ENCODE measurements at regions not wholly inside any gene's neighbourhood (a gene's known extent, or its start where the extent isn't known, plus 50 kb on each side); places are given as distances from the start of the nearest gene placed in this dataset.

- H3K27ac Mint-ChIP-seq = no peak overlapping the region
- H3K27me3 Mint-ChIP-seq = peaks cover 4% of the 10 kb centered on the region
- no peaks in the 10 kb centered on the region for H3K4me1 Mint-ChIP-seq (ENCODE audit: low read depth)
- H3K4me3 Mint-ChIP-seq = no peak overlapping the region
- H3K36me3 Mint-ChIP-seq = no peaks in the 10 kb centered on the region
- H3K9me3 Mint-ChIP-seq (ENCODE audit: low read depth) = no peaks in the 10 kb centered on the region
Observed at GRCh38 chr16:80447241-80447640, 93.6 kb upstream of the DYNLRB2 start.

GRCh38 chr16:80442779-80443178, 98.0 kb upstream of the DYNLRB2 start:
- Mint-ChIP-seq H3K4me3 (no peak overlapping the region), H3K36me3 (no peaks in the 10 kb centered on the region), H3K9me3 (ENCODE audit: low read depth) (no peaks in the 10 kb centered on the region), H3K27ac (no peak overlapping the region), H3K4me1 (ENCODE audit: low read depth) (peaks cover 2% of the 10 kb centered on the region), H3K27me3 (peaks cover 4% of the 10 kb centered on the region)

- H3K27me3 Mint-ChIP-seq = peaks cover 4% of the 10 kb centered on the region
- H3K4me3 Mint-ChIP-seq = no peak overlapping the region
- no peak overlapping the region for H3K27ac Mint-ChIP-seq
- H3K4me1 Mint-ChIP-seq (ENCODE audit: low read depth) = peaks cover 2% of the 10 kb centered on the region
- no peaks in the 10 kb centered on the region for H3K9me3 Mint-ChIP-seq (ENCODE audit: low read depth)
- H3K36me3 Mint-ChIP-seq = no peaks in the 10 kb centered on the region
Observed at GRCh38 chr16:80441935-80442334, 98.9 kb upstream of the DYNLRB2 start.

GRCh38 chr16:80440667-80441066, 100.1 kb upstream of the DYNLRB2 start:
- no peak overlapping the region for H3K27ac Mint-ChIP-seq
- no peaks in the 10 kb centered on the region for H3K36me3 Mint-ChIP-seq
- peaks cover 4% of the 10 kb centered on the region for H3K27me3 Mint-ChIP-seq
- no peaks in the 10 kb centered on the region for H3K9me3 Mint-ChIP-seq (ENCODE audit: low read depth)
- H3K4me3 Mint-ChIP-seq = no peak overlapping the region
- peaks cover 2% of the 10 kb centered on the region for H3K4me1 Mint-ChIP-seq (ENCODE audit: low read depth)

- Mint-ChIP-seq H3K9me3 (ENCODE audit: low read depth) (no peaks in the 10 kb centered on the region), H3K27ac (no peak overlapping the region), H3K4me1 (ENCODE audit: low read depth) (peaks cover 2% of the 10 kb centered on the region), H3K36me3 (no peaks in the 10 kb centered on the region), H3K27me3 (peaks cover 9% of the 10 kb centered on the region), H3K4me3 (no peak overlapping the region)
Observed at GRCh38 chr16:80437707-80438106, 103.1 kb upstream of the DYNLRB2 start.

- Mint-ChIP-seq H3K27ac (no peak overlapping the region), H3K4me3 (no peak overlapping the region), H3K4me1 (ENCODE audit: low read depth) (peaks cover 2% of the 10 kb centered on the region), H3K36me3 (no peaks in the 10 kb centered on the region), H3K27me3 (peaks cover 14% of the 10 kb centered on the region), H3K9me3 (ENCODE audit: low read depth) (no peaks in the 10 kb centered on the region)
Observed at GRCh38 chr16:80436510-80436909, 104.3 kb upstream of the DYNLRB2 start.

- no peak overlapping the region for H3K27ac Mint-ChIP-seq
- peaks cover 14% of the 10 kb centered on the region for H3K27me3 Mint-ChIP-seq
- no peaks in the 10 kb centered on the region for H3K36me3 Mint-ChIP-seq
- no peaks in the 10 kb centered on the region for H3K4me1 Mint-ChIP-seq (ENCODE audit: low read depth)
- no peaks in the 10 kb centered on the region for H3K9me3 Mint-ChIP-seq (ENCODE audit: low read depth)
- no peak overlapping the region for H3K4me3 Mint-ChIP-seq
Observed at GRCh38 chr16:80433623-80434022, 107.2 kb upstream of the DYNLRB2 start.

DNA sequence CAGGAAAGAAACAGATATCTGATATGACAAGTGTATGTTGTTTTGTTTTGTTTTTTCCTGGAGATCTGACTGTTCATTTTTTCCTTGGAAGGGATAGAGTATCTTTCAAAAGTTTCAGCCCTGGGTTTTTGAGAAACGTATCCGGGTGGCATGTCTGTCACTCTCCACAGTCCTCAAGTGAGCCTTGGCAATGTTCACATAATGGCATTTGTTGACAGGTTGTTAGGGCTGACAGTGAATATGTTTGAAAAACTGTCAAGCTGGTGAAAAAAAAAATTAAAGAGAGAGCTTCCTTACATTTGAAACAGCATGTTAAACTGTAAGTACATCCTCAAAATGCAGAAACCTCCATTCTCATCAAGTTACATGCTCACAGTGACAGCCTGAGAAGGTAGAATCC, 113.0 kb upstream of the DYNLRB2 start:
- Mint-ChIP-seq H3K9me3 (ENCODE audit: low read depth) (no peaks in the 10 kb centered on the region), H3K36me3 (no peaks in the 10 kb centered on the region), H3K4me1 (ENCODE audit: low read depth) (no peaks in the 10 kb centered on the region), H3K27me3 (peaks cover 17% of the 10 kb centered on the region), H3K4me3 (no peak overlapping the region), H3K27ac (no peak overlapping the region)

GRCh38 chr16:80418517-80419355, 122.1 kb upstream of the DYNLRB2 start:
- no peak overlapping the region for H3K4me3 Mint-ChIP-seq
- H3K27me3 Mint-ChIP-seq = peaks cover 12% of the 10 kb centered on the region
- no peak overlapping the region for H3K27ac Mint-ChIP-seq
- H3K36me3 Mint-ChIP-seq = no peaks in the 10 kb centered on the region
- no peaks in the 10 kb centered on the region for H3K4me1 Mint-ChIP-seq (ENCODE audit: low read depth)
- no peaks in the 10 kb centered on the region for H3K9me3 Mint-ChIP-seq (ENCODE audit: low read depth)

DNA sequence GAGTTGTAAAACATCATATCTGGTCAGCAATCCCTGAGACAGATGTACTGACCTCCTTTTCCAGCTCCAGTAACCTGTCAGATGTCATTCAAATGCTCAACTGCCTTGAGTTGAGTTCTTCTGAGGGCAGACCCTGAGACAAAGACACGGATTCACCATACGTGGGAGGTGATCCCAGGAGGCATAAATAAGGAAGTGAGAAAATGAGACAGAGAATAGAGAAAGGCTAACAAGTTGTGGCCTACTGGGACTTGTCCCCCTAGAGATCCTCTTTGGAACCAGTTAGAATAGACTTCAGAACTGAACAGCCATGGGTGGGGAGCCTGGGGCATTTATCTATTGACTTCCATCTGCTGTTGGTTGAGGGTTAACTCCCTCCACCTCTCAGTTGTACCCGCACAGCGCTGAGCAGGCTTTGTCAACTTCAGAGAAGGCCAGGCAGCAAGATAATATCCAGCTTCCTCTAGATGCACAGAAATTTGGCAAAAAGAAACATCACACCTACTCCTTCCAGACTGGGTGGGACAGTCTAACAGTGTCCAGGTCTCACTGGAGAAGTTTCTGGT, 123.0 kb upstream of the DYNLRB2 start:
- peaks cover 8% of the 10 kb centered on the region for H3K27me3 Mint-ChIP-seq
- H3K9me3 Mint-ChIP-seq (ENCODE audit: low read depth) = no peaks in the 10 kb centered on the region
- H3K4me3 Mint-ChIP-seq = no peak overlapping the region
- no peak overlapping the region for H3K27ac Mint-ChIP-seq
- no peaks in the 10 kb centered on the region for H3K4me1 Mint-ChIP-seq (ENCODE audit: low read depth)
- no peaks in the 10 kb centered on the region for H3K36me3 Mint-ChIP-seq

DNA sequence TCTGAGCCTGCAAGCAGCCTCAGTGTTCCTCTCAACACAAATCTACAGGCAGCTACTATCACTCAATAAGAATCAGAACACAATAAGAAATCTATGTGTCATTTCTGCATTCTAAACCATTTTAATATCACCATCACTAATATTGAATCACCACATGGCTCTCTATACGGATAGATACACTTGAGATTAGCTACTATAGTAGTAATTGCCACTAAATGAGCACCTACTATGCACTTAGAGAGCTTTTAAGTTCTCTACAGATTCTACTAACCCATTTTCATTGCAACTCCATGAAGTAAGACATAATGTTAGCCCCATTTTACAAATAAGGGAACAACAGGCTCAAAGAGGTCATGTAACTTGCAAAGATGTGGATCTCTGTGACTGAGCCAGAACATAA, 132.8 kb upstream of the DYNLRB2 start:
- Mint-ChIP-seq H3K4me3 (no peak overlapping the region), H3K9me3 (ENCODE audit: low read depth) (no peaks in the 10 kb centered on the region), H3K36me3 (no peaks in the 10 kb centered on the region), H3K27ac (no peak overlapping the region), H3K4me1 (ENCODE audit: low read depth) (no peaks in the 10 kb centered on the region), H3K27me3 (peaks cover 10% of the 10 kb centered on the region)

- H3K9me3 Mint-ChIP-seq (ENCODE audit: low read depth) = no peaks in the 10 kb centered on the region
- H3K4me3 Mint-ChIP-seq = no peak overlapping the region
- no peaks in the 10 kb centered on the region for H3K4me1 Mint-ChIP-seq (ENCODE audit: low read depth)
- peaks cover 10% of the 10 kb centered on the region for H3K27me3 Mint-ChIP-seq
- H3K27ac Mint-ChIP-seq = no peak overlapping the region
- H3K36me3 Mint-ChIP-seq = no peaks in the 10 kb centered on the region
Observed at GRCh38 chr16:80407265-80407987, 133.4 kb upstream of the DYNLRB2 start.

DNA sequence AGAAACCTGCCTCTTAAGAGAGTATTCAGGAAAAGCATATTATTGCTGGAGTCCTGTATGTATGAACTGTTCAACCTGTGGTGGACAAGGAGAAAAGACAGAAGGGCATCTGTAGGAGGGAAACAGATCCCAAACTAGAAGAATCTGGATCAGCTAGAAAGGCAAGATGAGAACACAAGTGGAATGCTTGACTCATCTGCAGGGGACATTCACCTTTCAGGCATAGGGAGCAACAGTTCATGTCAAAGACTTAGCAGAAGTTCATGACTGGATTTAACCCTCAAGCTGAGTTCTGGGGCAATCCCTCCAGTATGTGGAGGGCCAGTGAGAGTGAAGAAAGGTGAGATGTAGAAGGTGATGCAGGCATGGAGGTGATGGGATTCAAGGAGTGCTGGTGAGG, 135.9 kb upstream of the DYNLRB2 start:
- Mint-ChIP-seq H3K9me3 (ENCODE audit: low read depth) (no peaks in the 10 kb centered on the region), H3K27me3 (peaks cover 12% of the 10 kb centered on the region)

GRCh38 chr16:80403894-80404293, 136.9 kb upstream of the DYNLRB2 start:
- no peaks in the 10 kb centered on the region for H3K9me3 Mint-ChIP-seq (ENCODE audit: low read depth)
- H3K27me3 Mint-ChIP-seq = peaks cover 12% of the 10 kb centered on the region
- H3K36me3 Mint-ChIP-seq = no peaks in the 10 kb centered on the region

More for the DNA sequence above, 135.9 kb upstream of the DYNLRB2 start:
- H3K27ac Mint-ChIP-seq = no peak overlapping the region
- no peak overlapping the region for H3K4me3 Mint-ChIP-seq
- no peaks in the 10 kb centered on the region for H3K36me3 Mint-ChIP-seq
- H3K4me1 Mint-ChIP-seq (ENCODE audit: low read depth) = no peaks in the 10 kb centered on the region

DNA sequence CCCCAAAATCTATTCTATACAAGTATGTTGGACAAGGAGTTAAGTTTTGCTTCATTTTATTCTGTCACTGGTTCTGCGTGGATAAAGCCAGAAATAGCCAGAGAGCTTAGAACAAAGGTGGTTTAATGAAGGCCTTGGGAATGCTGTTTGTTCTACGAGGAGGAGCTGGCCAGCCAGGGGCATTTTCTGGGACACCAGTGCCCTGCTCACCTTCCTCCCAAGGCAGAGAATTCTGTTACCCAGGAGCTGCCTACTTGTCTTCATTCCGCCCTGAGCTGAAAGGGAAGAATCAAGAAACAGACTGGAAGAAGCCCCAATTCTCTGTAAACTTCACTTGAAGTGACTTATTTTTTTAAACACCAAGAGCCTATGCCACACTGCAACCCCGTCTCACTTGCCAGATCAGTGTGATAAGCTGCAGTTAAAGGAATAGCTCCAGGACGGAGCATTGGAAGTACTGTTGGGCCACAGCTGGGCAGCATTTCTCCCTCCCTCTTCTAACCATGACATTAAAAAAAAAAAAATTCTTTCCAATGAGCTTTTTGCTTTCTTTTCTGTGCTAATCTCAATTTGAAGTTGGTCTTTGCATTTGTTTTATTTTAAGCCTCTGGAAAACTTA, 149.8 kb upstream of the DYNLRB2 start:
- Mint-ChIP-seq H3K4me1 (ENCODE audit: low read depth) (no peaks in the 10 kb centered on the region), H3K27ac (no peak overlapping the region), H3K27me3 (peaks cover 13% of the 10 kb centered on the region), H3K4me3 (no peak overlapping the region), H3K36me3 (no peaks in the 10 kb centered on the region), H3K9me3 (ENCODE audit: low read depth) (peaks cover 4% of the 10 kb centered on the region)

More at GRCh38 chr16:80403894-80404293, 136.9 kb upstream of the DYNLRB2 start:
- H3K4me1 Mint-ChIP-seq (ENCODE audit: low read depth) = no peaks in the 10 kb centered on the region
- H3K27ac Mint-ChIP-seq = no peak overlapping the region
- no peak overlapping the region for H3K4me3 Mint-ChIP-seq
